GM20000 (cell line): ENCODE measurements at regions not wholly inside any gene's neighbourhood (a gene's known extent, or its start where the extent isn't known, plus 50 kb on each side); places are given as distances from the start of the nearest gene placed in this dataset.
"Not testable (repeated sequence)": the region's sequence is repeated elsewhere in the genome, so short reads cannot be mapped to it uniquely, and the experiment has no call there.

ENCODE experiments used
- DNase-seq: peaks from one replicate; pipeline ENCODE4 v3.0.0; 2012; ENCODE audit warnings: low spot score
- CTCF ChIP-seq: IDR thresholded peaks from 2 replicates; pipeline ENCODE4 v1.5.1; 2012; ENCODE audit warnings: mild to moderate bottlenecking, control low read depth; ENCODE audit errors: extremely low read depth, missing control alignments

GRCh38 chrX:111041018-111041462, 55.0 kb upstream of the PAK3 start:
- DNase-seq, result no peak
- TF ChIP-seq CTCF, result no peak

- DNase-seq, result no peak
- no peak for TF ChIP-seq CTCF
Observed at GRCh38 chrX:111040377-111041017, 55.5 kb upstream of the PAK3 start.

GRCh38 chrX:111039606-111040005, 56.4 kb upstream of the PAK3 start:
- DNase-seq, result no peak
- TF ChIP-seq CTCF, result no peak

- no peak for DNase-seq
- no peak for TF ChIP-seq CTCF
Observed at GRCh38 chrX:111035991-111036390, 60.0 kb upstream of the PAK3 start.

- no peak for TF ChIP-seq CTCF
- no peak for DNase-seq
Observed at GRCh38 chrX:111035256-111035655, 60.7 kb upstream of the PAK3 start.

GRCh38 chrX:111022998-111023397, 73.0 kb upstream of the PAK3 start:
- DNase-seq, result not testable (repeated sequence)

- no peak for DNase-seq
Observed at GRCh38 chrX:111020283-111020682, 75.7 kb upstream of the PAK3 start.

More at GRCh38 chrX:111020283-111020682, 75.7 kb upstream of the PAK3 start:
- TF ChIP-seq CTCF, result no peak
